HK-2 (cell line): ENCODE measurements at regions not wholly inside any gene's neighbourhood (a gene's known extent, or its start where the extent isn't known, plus 50 kb on each side); places are given as distances from the start of the nearest gene placed in this dataset.

Experiments
- DNase-seq: peaks from one replicate; pipeline ENCODE4 v3.0.0-alpha.2; 2018; ENCODE audit not compliant: unreplicated experiment

DNA sequence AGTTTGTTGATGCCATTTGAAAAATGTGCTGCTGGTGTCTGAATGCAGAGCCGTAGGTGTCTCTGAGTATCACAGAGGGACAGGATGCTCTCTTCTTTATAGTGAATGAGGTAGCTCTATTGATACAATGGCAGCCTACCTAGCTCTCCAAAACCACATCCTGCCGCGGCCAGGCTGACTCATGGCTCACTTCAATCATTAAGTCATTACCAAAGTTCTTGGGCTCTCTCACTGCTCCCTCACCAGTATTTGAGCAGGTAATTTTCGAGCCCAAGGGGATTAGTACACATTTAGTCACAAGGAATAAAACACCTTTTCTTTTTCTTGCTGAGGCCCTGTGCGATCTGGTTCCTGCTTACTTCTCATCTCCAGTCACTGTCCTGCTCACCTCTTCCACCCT, 509.0 kb upstream of the LARGE1 start:
- peak; percentile 12 for DNase-seq

DNA sequence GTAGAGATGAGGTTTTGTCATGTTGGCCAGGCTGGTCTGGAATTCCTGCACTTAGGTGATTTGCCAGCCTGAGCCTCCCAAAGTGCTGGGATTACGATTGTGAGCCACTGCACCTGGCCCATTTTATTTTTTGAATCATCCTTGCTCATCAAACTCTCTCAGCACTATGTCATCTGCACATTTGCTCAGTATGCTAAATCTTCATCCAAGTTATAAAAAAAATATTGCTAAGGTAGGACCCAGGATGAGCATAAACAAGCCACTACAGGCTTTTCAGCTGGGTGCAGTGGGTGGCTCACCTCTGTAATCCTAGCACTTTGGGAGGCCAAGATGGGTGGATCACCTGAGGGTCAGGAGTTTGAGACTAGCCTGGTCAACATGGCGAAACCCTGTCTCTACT, 510.1 kb upstream of the LARGE1 start:
- DNase-seq = no peak

DNA sequence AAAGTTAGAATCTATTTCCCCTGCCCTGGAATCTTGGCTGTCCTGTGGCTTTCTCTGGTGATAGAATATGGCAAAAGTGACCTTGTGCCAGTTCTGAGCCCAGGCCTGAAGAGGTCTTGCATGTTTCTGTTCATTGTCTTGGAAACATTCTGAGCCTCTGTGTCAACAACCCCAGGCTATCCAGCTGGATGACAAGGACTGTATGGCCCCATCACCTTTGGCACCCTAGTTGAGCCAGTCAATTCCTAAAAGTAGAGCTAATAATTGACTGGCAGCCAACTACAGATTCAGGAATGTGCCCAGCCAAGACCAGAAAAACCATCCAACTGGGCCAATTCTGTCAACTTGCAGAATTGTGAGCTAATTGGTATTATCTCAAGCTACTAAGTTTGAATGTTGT, 514.1 kb upstream of the LARGE1 start:
- DNase-seq = no peak

DNA sequence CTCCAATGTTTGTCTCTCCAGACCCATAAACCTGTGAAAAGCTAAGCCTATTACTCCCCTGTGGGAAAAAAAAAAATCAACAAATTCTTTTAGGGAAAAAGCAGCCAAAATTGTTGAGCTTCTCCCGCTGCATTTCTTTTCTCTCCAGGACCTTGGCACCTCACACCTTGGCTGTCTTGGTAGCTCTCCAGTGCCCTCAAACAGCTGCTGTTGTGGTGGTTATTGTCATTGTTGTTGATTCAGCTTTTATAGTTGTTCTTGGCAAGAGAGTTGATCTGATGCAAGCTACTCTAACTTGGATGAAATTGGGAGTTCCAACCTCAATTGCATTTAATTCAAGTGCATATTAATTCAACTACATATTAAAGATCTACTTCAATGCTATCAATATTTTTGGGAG, 516.9 kb upstream of the LARGE1 start:
- DNase-seq = no peak

DNA sequence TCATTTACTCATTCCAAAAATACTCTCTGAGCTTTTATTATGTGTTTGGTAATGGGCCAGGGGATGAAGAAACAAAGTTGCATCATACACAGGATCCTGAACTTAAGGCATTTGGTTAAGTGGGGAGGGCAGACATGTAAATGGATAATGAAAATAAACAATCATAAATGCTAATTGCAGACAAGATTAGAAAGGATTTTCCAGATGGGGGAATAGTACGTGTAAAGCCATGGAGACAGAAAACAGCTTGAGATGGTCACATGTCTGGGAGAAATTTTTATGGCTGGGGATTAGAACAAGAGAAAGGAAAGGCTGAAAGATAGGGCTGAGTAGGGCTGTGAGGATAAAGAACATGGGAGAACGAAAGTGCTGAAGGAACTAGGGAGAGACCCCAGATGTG, 534.3 kb upstream of the LARGE1 start:
- DNase-seq = no peak

DNA sequence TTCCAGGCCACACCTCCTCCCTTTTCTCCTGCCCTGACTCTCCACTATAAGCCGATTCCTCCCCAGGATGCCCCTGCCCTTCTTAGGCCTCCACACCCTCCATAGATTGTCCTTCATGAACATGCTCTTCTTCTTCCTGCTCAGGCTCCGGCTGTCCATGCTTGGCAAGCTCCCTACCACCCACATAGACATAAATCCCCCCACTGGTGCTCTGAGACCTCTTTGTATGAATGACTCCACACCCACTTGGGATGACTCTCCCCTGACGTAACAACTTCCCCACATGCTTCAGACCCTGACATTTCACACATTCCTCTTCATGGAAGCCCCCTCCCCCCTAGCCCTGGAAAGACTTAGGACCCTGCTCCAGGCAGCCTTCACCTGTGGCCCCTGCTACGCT, 542.5 kb upstream of the LARGE1 start:
- DNase-seq = no peak

DNA sequence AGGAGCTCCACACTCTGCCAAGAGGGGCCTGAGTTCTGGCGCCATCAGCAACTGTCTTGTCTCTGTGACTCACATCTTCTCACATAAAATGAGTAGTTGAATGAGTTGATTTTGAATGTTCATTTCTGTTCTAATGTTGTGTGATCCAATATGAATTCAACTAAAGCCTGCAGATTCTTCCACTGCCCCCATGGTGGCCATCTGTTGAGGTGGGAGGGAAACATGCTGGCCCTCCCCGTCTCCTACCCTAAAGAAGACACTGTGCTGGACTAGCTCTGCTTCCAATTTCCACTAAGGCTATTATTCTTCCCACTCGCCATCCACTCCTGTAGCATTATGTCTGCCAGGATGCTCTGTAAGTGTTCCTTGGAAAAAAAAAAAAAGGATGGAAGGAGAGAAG, 555.6 kb upstream of the LARGE1 start:
- no peak for DNase-seq

DNA sequence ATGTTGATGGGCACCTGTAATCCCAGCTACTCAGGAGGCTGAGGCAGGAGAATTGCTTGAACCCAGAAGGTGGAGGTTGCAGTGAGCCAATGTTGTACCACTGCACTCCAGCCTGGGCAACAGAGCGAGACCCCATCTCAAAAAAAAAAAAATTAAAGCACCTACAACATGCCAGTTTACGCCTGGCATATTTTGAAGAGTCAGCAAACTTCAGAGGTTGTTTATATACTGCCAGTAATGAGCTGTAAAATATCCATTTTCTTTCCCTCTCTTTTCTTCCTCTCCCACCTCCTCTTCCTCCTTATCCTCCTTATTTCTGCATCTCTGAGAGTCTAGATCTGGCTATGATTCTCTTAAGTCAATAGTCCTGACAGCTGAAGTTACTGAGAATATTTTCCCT, 556.5 kb upstream of the LARGE1 start:
- no peak for DNase-seq

DNA sequence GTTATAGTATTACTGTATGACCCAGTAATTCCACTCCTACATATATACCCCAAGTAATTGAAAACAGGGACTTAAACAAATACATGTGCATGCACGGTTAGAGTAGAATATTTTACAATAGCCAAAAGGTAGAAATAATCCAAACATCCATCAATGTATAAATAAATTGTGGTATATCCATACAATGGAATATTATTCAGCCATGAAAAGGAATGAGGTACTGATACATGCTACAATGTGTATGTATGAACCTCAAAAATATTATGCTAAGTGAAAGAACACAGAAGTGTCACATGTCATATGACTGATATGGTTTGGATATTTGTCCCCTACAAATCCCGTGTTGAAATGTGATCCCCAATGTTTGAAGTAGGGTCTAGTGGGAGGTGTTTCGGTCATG, 560.8 kb upstream of the LARGE1 start:
- DNase-seq = no peak

DNA sequence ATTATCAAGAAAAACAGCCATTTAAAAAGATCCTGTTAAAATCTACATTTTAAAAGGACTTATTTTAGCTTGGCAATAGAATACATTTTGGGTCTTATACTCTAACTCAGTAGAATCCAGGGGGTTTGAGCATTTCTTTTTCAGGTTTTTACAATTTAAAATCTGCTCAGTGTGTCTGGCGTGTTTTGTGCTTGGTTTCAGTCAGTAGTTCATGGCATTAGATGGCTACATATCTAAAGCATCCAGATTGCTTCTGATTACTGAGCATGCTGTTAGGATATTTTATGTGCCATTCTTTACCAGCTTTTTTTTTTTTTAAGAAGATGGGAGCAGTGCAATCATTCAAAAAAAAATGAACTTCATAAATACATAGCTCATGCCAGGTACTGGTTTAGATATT, 566.1 kb upstream of the LARGE1 start:
- DNase-seq = no peak

DNA sequence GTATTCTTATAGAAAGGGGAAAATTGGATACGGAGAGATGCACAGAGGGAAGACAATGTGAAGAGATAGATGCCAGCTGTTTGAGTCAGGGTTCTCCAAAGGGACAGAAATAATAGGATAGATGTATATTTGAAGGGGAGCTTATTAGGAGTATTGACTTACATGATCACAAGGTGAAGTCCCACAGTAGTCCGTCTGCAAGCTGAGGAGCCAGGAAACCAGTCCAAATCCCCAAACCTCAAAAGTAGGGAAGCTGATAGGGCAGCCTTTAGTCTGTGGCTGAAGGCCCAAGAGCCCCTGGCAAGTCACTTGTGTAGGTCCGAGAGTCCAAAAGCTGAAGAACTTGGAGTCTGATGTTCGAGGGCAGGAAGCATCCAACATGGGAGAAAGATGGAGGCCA, 569.6 kb upstream of the LARGE1 start:
- DNase-seq = no peak

DNA sequence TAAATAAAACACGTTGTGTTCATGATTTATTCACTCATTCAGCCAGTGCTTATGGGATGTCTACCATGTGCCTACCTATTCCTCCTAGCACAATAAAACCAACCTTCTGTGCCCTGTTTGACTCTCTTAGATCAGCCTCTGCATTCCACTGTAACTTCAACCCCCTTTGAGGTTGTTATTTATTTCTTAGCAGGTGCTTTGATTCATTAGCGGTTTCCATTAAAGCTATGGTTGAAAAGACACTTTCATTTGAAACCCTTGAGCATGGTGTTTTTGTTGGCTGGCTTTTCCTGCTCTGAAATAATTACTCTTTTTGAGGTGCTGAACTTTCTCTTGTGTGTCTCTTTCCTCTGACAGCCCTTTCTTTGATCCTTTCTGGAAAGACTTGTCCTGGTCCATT, 570.6 kb upstream of the LARGE1 start:
- no peak for DNase-seq

DNA sequence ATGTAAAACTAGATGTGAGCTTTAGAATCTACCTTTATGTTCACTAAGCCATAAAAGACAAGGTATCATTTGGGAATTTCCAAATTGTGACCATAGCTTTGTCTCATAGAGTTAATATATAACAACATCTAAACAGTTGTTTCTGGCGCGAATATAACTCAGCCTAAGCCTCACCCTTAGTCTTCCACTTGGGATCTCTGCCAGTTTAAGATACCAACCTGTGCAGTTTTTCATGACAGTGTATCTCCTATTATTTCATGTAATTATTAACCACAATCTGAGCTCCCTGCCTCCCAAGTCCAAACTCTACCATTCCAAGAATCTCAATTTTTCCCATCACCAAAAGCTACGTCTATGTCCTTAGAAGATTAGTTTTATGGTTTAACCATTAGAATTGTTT, 572.5 kb upstream of the ISX start:
- no peak for DNase-seq

DNA sequence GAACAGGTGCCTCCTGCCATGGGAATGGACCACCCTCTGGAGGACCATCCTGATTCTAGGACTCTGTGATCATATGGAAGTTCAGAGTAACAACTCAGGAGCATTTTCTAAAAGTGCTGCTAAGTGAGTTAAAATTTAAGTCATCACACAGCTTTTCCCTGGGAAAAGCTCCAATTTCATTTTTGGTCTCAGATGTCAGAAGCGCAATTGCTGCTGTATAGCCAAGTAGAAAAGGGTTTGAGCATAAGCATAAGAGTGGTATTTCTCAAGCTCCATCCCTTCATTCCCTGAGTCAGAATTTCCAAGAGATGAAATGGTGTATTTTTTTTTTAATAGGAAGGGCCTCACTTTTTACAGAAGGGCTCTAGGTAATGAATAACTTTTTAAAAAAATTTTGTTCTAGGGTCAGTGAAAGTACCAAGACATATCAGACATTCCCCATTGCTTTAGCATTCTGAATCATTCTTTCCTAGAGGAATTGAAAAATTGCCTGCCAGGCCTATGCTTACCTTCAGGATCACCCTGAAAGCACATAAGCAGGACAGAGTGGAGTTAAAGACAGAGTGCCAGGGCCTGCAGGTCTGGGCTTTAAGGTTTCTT, 564.5 kb upstream of the ISX start:
- DNase-seq = no peak

DNA sequence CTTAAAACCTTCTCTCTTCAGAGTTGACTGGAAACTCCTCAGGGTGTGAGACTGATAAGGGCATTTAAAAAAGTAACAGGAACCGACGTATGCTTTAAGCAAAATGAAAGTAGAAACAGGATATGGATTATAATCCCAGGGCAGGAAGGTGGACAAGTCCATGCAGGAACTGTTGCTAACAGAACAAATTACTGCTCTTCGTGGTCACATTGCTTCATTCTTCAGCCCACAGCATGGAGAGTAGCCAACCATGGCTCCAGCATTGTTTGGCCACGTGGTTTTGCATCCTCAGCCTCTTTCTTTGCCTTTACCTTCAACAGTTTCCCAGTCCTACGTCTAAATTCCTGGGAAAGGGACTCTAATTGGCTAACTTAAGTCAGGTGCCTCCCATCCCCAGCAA, 563.1 kb upstream of the ISX start:
- no peak for DNase-seq

DNA sequence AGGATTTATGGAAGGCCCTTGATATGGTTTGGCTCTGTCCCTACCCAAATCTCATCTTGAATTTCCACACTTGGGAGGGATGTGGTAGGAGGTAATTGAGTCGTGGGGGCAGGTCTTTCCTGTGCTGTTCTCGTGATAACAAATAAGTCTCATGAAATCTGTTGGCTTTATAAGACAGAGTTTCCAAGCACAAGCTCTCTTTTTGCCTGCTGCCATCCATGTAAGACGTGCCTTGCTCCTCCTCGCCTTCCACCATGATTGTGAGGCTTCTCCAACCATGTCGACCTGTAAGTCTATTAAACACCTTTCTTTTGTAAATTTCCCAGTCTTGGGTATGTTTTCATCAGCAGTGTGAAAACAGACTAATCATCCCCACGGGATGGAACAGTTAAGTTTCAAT, 557.2 kb upstream of the ISX start:
- no peak for DNase-seq

DNA sequence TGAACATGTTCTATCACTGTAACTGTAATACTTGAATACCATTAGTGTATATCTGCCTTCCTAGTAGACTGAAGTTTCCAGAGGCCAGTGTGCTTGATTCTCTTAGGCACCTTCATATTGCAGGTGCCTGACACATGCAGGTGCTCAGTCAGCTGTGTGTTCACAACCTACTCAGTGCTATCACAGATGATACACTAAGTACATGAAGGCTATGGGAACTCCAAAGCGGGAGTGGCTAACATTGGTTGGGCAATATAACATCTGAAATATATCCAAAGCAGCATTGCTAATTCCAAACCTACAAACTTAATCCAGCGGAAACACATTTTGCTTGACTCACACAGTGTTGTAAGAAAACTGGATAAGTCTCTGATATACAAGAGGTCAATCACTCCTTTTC, 539.3 kb upstream of the ISX start:
- no peak for DNase-seq

DNA sequence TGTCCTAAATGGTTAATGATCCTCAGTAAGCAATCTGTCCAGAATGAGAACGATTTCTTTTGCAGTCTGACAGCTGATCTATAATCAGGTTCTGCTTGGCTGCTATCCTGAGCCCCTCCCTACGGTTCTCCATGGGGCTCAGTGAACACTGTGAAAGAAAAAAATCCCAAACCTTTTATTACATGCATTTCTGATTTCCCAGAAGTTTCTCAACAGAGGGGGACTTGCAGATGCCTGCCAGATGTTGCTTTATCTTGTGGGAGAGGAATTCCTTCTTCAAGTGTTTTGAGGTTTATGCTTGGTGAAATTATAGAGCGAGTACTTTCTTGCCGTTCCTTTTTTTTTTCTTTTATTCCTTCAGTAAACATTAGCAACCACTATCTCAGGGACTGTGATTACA, 531.9 kb upstream of the ISX start:
- DNase-seq = no peak

DNA sequence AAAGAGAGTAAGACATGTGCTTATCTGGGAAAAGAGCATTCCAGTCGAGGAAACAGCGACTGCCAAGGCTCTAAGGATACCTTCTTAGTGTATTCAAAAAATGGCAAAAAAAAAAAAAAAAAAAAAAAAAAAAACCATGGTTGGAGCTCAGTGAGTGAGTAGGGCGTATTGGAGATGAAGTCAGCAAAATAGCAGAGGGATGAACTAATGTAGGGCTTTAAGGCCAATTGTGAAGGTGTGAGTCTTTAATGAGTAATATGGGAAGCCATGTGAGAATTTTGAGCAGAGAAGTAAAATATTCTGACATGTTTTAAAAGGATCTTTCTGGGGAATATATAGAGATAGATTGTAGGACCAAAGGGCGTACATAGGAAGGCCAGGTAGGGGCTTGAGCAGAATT, 498.6 kb upstream of the ISX start:
- no peak for DNase-seq

DNA sequence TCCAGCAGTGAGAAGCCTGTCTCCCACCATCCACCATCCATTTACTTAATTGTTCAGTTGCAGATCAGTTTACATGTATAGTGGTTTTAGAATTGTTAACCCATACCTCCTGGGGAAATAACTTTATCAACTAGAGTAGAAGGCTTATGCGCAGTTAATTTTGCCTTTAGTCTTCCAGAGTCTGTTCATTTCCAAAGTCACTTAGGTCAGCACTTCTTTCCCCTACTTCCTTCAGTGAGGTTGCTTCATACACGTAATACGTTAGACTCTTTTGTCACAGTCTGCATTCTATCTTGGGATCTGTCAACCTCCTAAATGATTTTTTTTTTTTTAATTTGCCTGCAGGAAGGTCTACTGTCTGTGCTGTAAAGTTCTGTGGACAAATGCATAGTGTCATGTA, 495.6 kb upstream of the ISX start:
- DNase-seq = no peak

DNA sequence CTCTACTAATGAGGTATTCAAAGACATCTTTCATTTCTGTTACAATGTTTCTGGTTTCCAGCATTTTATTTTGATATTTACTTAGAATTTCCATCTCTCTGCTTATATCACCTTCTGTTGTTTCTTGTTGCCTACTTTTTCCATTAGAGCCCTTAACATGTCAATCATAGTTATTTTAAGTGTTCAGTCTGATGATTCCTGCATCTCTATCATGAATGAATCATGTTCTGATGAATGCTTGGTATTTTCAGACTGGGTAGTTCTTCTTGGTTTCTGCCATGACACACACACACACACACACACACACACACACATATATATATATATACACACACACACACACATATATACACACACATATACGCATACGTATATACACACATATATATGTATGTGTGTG, 486.4 kb upstream of the ISX start:
- no peak for DNase-seq

DNA sequence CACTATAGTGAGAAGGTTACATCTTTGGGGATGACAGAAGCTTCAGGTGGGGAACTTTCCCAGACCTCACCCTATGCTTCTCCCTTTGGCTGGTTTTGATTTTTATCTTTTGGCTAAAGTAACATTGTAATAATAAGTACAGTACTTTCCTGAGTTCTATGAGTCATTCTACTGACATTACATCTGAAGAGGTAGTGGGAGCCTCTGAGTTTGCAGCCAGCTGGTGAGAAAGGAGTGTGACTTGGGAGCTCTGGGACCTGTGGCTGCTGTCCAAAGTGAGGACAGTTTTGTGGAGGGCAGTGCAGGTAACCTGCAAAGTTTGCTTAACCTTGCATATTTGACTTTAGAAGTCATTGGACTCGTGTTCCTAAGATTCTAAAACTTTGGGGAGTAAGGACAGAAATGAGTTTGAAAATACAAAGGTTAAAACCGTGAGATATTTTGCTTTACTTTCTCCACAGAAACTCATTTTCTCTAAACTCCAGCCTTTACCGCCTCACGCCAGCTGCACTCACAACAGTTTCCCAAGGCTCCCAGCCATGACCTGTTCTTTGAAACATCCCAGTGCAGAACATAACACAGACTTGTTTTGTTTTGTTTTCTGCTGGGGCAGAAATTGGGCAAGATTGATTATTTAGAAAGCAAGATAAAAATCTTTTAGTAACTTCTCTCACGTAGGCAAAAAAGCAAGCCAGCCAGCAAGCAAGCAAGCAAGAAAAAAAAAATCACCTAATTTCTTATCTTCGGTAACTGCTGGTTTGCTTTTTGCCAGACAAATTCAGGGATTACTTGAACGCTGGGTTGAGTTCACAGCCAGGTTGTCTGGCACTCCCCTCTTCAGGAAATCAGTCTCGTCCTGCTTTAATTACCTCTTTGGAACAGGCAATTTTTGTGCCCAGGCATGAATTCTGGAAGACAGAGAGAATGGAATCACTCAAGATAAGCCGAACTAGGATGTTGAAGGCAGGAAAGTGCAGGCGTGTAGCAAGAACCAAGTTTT, 478.3 kb upstream of the ISX start:
- no peak for DNase-seq

DNA sequence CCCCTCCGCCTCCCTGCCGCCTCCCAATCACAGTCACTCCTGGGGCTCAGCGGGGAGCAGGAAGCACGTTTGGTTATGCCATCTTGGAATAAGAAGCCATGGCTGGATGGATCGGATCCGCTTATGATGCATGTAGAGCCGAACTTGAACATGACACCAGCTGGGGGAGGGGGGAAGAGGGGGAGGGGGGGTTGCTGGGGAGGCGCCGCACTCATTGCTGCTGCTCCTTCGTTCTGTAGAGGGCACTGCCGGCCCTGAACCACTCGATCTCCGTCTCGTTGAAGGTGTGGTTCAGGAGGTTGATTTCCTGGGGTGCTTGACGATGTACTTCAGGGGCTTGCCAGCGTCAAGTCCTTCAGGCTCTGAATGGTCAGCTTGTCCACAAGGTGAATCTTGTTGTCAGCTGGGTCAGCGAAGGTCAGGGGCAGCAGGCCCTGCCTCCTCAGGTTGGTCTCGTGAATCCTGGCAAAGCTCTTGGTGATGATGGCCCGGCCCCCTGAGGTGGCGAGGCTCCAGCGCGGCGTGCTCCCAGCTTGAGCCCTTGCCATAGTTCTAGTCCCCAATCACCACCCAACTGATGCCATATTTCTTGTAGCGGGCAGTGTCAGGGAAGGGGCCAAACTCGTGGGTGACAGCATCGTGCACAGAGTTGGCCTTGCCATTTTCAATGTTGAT, 476.9 kb upstream of the ISX start:
- no peak for DNase-seq
